ENCODE measurements at regions not wholly inside any gene's neighbourhood (a gene's known extent, or its start where the extent isn't known, plus 50 kb on each side); places are given as distances from the start of the nearest gene placed in this dataset.
"Not testable (repeated sequence)": the region's sequence is repeated elsewhere in the genome, so short reads cannot be mapped to it uniquely, and the experiment has no call there.

GRCh38 chr1:182159443-182159842, 97.9 kb upstream of the ZNF648 start:
- DNase-seq (ENCODE audit: low read depth): no peak

GRCh38 chr1:182157187-182157586, 95.7 kb upstream of the ZNF648 start:
- no peak for DNase-seq (ENCODE audit: low read depth)

- DNase-seq (ENCODE audit: low read depth): not testable (repeated sequence)
Measured at GRCh38 chr1:182154425-182154824, 92.9 kb upstream of the ZNF648 start.

GRCh38 chr1:182149411-182149965, 88.0 kb upstream of the ZNF648 start:
- DNase-seq (ENCODE audit: low read depth): peak; percentile 84

GRCh38 chr1:182147951-182148350, 86.4 kb upstream of the ZNF648 start:
- DNase-seq (ENCODE audit: low read depth): no peak

- DNase-seq (ENCODE audit: low read depth): peak; percentile 52
Measured at GRCh38 chr1:182147136-182147820, 85.8 kb upstream of the ZNF648 start.

GRCh38 chr1:182146286-182146685, 84.8 kb upstream of the ZNF648 start:
- no peak for DNase-seq (ENCODE audit: low read depth)

GRCh38 chr1:182145441-182145840, 83.9 kb upstream of the ZNF648 start:
- DNase-seq (ENCODE audit: low read depth): no peak

- DNase-seq (ENCODE audit: low read depth): no peak
Measured at GRCh38 chr1:182144646-182145030, 83.1 kb upstream of the ZNF648 start.

- peak; percentile 99 for DNase-seq (ENCODE audit: low read depth)
Measured at GRCh38 chr1:182143825-182144645, 82.5 kb upstream of the ZNF648 start.

- peak; percentile 73 for DNase-seq (ENCODE audit: low read depth)
Measured at GRCh38 chr1:182143154-182143657, 81.7 kb upstream of the ZNF648 start.

GRCh38 chr1:182142621-182143020, 81.1 kb upstream of the ZNF648 start:
- DNase-seq (ENCODE audit: low read depth): no peak

GRCh38 chr1:182141040-182141439, 79.5 kb upstream of the ZNF648 start:
- no peak for DNase-seq (ENCODE audit: low read depth)

- DNase-seq (ENCODE audit: low read depth): no peak
Measured at GRCh38 chr1:182139496-182139895, 78.0 kb upstream of the ZNF648 start.

GRCh38 chr1:182137546-182137945, 76.0 kb upstream of the ZNF648 start:
- DNase-seq (ENCODE audit: low read depth): no peak

GRCh38 chr1:182135946-182136345, 74.4 kb upstream of the ZNF648 start:
- DNase-seq (ENCODE audit: low read depth): no peak

- DNase-seq (ENCODE audit: low read depth): no peak
Measured at GRCh38 chr1:182134257-182134656, 72.7 kb upstream of the ZNF648 start.

GRCh38 chr1:182133181-182133580, 71.7 kb upstream of the ZNF648 start:
- DNase-seq (ENCODE audit: low read depth): no peak

- no peak for DNase-seq (ENCODE audit: low read depth)
Measured at GRCh38 chr1:182129398-182129797, 67.9 kb upstream of the ZNF648 start.

GRCh38 chr1:182128502-182128901, 67.0 kb upstream of the ZNF648 start:
- no peak for DNase-seq (ENCODE audit: low read depth)

GRCh38 chr1:182127656-182128055, 66.1 kb upstream of the ZNF648 start:
- no peak for DNase-seq (ENCODE audit: low read depth)

- no peak for DNase-seq (ENCODE audit: low read depth)
Measured at GRCh38 chr1:182126272-182126800, 64.8 kb upstream of the ZNF648 start.

GRCh38 chr1:182122913-182123260, 61.4 kb upstream of the ZNF648 start:
- DNase-seq (ENCODE audit: low read depth): no peak

Data from fibroblast of gingiva (primary cell).